MCF 10A (cell line): ENCODE measurements at regions not wholly inside any gene's neighbourhood (a gene's known extent, or its start where the extent isn't known, plus 50 kb on each side); places are given as distances from the start of the nearest gene placed in this dataset.

Experiments used
- BruUV-seq: library from RNA; stranded (reverse); fragments of 400-500 nt; replicated peaks from 2 replicates; lab custom pipeline; 2021; lab: Mats Ljungman, UMichigan
- CTCF ChIA-PET: fragments of 300-600 bp; sonication (Branson Sonifier 250); formaldehyde crosslinking; extraction: SDS; loops from one replicate; lab custom pipeline; 2021; ENCODE audit warnings: antibody characterized with exemption, inconsistent platforms; lab: Yijun Ruan, JAX
- POLR2A ChIA-PET: fragments of 300-600, 350-650 bp; sonication (Branson Sonifier 250); formaldehyde crosslinking; extraction: SDS; loops from one replicate; lab custom pipeline; 2020; ENCODE audit warnings: antibody characterized with exemption, inconsistent platforms; lab: Yijun Ruan, JAX
- DNase-seq: peaks from one replicate; pipeline ENCODE4 v3.0.0-alpha.2; 2018; ENCODE audit not compliant: unreplicated experiment
- H3K27ac Mint-ChIP-seq: one replicate; pipeline ENCODE4 v1.8.0; 2022; ENCODE audit warnings: mild to moderate bottlenecking, low read depth, mixed read lengths; ENCODE audit not compliant: unreplicated experiment
- H3K27me3 Mint-ChIP-seq: one replicate; pipeline ENCODE4 v1.8.0; 2022; ENCODE audit warnings: mixed read lengths; ENCODE audit not compliant: insufficient read depth, unreplicated experiment
- H3K36me3 Mint-ChIP-seq: one replicate; pipeline ENCODE4 v1.8.0; 2022; ENCODE audit warnings: mild to moderate bottlenecking, moderate library complexity, mixed read lengths; ENCODE audit not compliant: insufficient read depth, unreplicated experiment
- H3K4me1 Mint-ChIP-seq: one replicate; pipeline ENCODE4 v1.8.0; 2022; ENCODE audit warnings: mixed read lengths; ENCODE audit not compliant: insufficient read depth, unreplicated experiment
- H3K4me3 Mint-ChIP-seq: one replicate; pipeline ENCODE4 v1.8.0; 2022; ENCODE audit warnings: mild to moderate bottlenecking, moderate library complexity, mixed read lengths; ENCODE audit not compliant: unreplicated experiment
- H3K9me3 Mint-ChIP-seq: one replicate; pipeline ENCODE4 v1.8.0; 2022; ENCODE audit warnings: mixed read lengths; ENCODE audit not compliant: unreplicated experiment
- intact Hi-C: fragments of 100-400 bp; cut with micrococcal nuclease; formaldehyde crosslinking; loops from 2 replicates; pipeline ENCODE4 v1.14.1; 2022
- TF ChIP-seq, protein P1 (sequence below): fragments of 200-600 bp; IDR thresholded peaks from one replicate; pipeline ENCODE4 v1.8.0; 2022; ENCODE audit warnings: antibody characterized with exemption, mild to moderate bottlenecking; ENCODE audit not compliant: unreplicated experiment

DNA sequence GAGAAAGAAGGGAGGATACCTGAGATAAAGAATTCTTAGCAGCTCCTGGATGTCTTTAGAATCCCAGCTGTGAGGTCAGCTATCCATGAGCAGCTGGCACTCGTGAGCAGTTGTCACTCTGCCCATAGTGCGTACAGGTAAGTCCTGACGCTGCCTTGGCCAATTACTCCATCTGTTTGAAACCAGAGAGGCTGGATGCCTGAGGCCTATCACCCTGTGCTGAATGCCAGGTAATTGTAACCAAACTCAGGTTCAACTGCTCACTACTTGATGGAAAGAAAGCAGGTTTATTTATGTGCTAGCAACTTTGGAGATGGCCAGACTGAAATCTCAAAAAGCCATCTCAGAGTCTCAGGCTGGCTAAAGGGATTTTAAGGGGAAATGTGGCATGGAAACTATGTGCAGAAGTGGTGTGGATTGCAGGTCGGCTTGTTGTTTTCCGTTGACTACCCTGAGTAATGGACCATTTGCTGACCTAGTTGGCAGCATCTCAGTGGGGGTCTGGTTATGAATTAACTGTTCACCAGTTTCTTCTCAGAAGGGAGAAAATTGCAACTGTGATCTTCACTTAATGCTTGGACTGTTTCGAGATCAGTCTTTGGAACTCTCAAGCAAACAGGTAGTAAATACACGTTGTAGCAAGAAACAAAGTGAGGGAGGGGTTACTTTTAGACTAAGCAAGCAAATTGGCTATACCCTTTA lies 1614.0 kb upstream of the PCDH10 start:
- no peak for DNase-seq
- Mint-ChIP-seq H3K9me3 (no peaks in the 10 kb centered on the region), H3K27ac (no peak overlapping the region), H3K4me1 (no peaks in the 10 kb centered on the region), H3K36me3 (no peaks in the 10 kb centered on the region), H3K27me3 (no peaks in the 10 kb centered on the region), H3K4me3 (no peak overlapping the region)
- ChIA-PET POLR2A (interaction anchor here (1.1 kb wide), 1 partner anchor 20 kb away, joined by 4 read pairs; no protein-coding TSS in a partner anchor), CTCF (no interaction called here)
- TF ChIP-seq, protein P1, sequence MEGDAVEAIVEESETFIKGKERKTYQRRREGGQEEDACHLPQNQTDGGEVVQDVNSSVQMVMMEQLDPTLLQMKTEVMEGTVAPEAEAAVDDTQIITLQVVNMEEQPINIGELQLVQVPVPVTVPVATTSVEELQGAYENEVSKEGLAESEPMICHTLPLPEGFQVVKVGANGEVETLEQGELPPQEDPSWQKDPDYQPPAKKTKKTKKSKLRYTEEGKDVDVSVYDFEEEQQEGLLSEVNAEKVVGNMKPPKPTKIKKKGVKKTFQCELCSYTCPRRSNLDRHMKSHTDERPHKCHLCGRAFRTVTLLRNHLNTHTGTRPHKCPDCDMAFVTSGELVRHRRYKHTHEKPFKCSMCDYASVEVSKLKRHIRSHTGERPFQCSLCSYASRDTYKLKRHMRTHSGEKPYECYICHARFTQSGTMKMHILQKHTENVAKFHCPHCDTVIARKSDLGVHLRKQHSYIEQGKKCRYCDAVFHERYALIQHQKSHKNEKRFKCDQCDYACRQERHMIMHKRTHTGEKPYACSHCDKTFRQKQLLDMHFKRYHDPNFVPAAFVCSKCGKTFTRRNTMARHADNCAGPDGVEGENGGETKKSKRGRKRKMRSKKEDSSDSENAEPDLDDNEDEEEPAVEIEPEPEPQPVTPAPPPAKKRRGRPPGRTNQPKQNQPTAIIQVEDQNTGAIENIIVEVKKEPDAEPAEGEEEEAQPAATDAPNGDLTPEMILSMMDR, result no peak
- intact Hi-C loops, result no loop called here
- BruUV-seq, result no TSS peak

DNA sequence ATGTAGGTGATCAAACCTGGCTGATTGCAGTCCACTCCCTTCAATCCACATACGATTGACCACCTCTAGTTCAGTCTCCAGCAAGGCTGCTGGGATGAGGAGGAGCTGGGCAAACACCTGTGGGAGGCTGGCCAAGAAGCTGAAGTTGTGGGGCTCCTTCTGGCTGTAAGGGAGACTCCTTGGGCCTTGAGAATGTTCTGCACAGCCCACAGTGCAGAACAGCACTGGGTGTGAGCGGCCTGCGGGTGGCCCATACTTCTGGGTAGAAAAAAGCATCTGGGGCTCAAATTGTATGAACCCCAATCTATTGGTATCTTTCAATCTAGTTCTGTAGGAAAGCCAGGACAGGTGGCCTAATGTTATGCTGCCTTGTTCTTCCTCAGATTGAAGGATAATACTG lies 1608.8 kb upstream of the PCDH10 start:
- POLR2A ChIA-PET, result no interaction called here
- TF ChIP-seq, protein P1, result no peak
- Mint-ChIP-seq H3K27ac (no peak overlapping the region), H3K36me3 (no peaks in the 10 kb centered on the region), H3K4me3 (no peak overlapping the region), H3K4me1 (no peaks in the 10 kb centered on the region), H3K9me3 (no peaks in the 10 kb centered on the region), H3K27me3 (no peaks in the 10 kb centered on the region)
- no TSS peak for BruUV-seq
- DNase-seq, result no peak
- CTCF ChIA-PET, result no interaction called here
- intact Hi-C loops, result no loop called here

DNA sequence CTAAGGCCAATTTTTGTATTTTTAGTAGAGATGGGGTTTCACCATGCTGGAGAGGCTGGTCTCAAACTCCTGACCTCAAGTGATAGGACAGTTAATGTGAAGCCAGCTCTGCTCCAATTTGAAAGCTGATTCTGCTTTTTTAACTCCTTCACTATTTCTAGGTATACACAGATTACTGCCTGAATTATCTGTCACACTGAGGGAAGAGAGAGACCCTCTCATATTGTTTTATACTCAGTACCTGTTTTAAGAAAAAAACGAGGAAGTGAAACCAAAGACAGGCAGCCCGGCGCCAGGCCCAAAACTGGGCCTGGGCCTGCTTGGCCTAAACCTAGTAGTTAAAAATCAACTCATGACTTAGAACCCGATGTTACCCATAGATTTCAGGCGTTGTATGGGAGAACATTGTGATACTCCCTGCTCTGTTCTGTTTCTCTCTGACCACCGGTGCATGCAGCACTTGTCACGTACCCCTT lies 1601.5 kb upstream of the PCDH10 start:
- Mint-ChIP-seq H3K9me3 (peaks cover 12% of the 10 kb centered on the region), H3K36me3 (no peaks in the 10 kb centered on the region), H3K27me3 (no peaks in the 10 kb centered on the region), H3K4me3 (no peak overlapping the region), H3K27ac (no peak overlapping the region), H3K4me1 (peaks cover 5% of the 10 kb centered on the region)
- no TSS peak for BruUV-seq
- ChIA-PET POLR2A (interaction anchor here (0.6 kb wide), 1 partner anchor 109 kb away, joined by 3 read pairs; no protein-coding TSS in a partner anchor), CTCF (no interaction called here)
- intact Hi-C loops, result no loop called here
- DNase-seq, result no peak
- TF ChIP-seq, protein P1, result no peak

DNA sequence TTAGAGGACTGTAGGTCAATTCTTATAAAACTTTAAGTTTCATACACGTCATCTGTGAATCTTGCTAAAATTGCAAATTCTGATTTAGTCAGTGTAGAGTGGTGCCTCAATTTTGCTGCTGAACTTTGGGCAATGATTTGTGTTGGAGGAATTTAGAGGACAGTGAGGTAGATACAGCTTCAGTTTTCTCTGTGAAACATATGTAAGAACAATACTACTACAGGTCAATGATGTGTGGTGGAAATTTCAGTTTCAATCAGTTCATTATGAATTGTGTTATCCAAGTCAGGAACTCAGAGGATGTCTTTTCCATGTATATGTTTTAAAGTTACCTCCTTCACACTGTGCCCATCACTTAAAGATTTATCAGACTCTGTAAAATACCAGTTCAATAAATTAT lies 1597.8 kb upstream of the PCDH10 start:
- ChIA-PET POLR2A (no interaction called here), CTCF (interaction anchor here (0.6 to 1.0 kb wide), 2 partner anchors 11 to 817 kb away, joined by 3 read pairs; no protein-coding TSS in a partner anchor)
- peaks cover 18% of the 10 kb centered on the region for H3K9me3 Mint-ChIP-seq
- no peak overlapping the region for H3K4me3 Mint-ChIP-seq
- H3K27ac Mint-ChIP-seq, result no peak overlapping the region
- intact Hi-C loops, result no loop called here
- H3K36me3 Mint-ChIP-seq, result no peaks in the 10 kb centered on the region
- no peaks in the 10 kb centered on the region for H3K27me3 Mint-ChIP-seq
- no peak for DNase-seq
- BruUV-seq, result no TSS peak
- peaks cover 14% of the 10 kb centered on the region for H3K4me1 Mint-ChIP-seq
- TF ChIP-seq, protein P1, result no peak
